OCI-LY1 (cell line): ENCODE measurements at regions not wholly inside any gene's neighbourhood (a gene's known extent, or its start where the extent isn't known, plus 50 kb on each side); places are given as distances from the start of the nearest gene placed in this dataset.

Experiments
- H2AFZ ChIP-seq: fragments of 200-600 bp; sonication (generic), shearing (Covaris generic); 2 replicates; pipeline ENCODE4 v1.6.0; 2014; ENCODE audit warnings: antibody characterized with exemption, mild to moderate bottlenecking, low read length
- H3F3A ChIP-seq: fragments of 200-600 bp; sonication (generic), shearing (Covaris generic); 2 replicates; pipeline ENCODE4 v1.6.0; 2014; ENCODE audit warnings: mild to moderate bottlenecking, antibody characterized with exemption, low read length, moderate library complexity; ENCODE audit not compliant: insufficient read depth
- H3K27ac ChIP-seq: fragments of 200-600 bp; sonication (generic); 2 replicates; pipeline ENCODE4 v1.5.1; 2014; ENCODE audit warnings: low read length, mixed run types, mild to moderate bottlenecking, low read depth; ENCODE audit not compliant: poor library complexity, severe bottlenecking
- H3K27me3 ChIP-seq: fragments of 200-600 bp; sonication (generic); 2 replicates; pipeline ENCODE4 v1.6.0; 2014; ENCODE audit warnings: antibody characterized with exemption, mild to moderate bottlenecking, low read length, moderate library complexity; ENCODE audit not compliant: insufficient read depth
- H3K36me3 ChIP-seq: fragments of 200-600 bp; sonication (generic); 2 replicates; pipeline ENCODE4 v1.6.1; 2014; ENCODE audit warnings: mild to moderate bottlenecking, antibody characterized with exemption, low read length, moderate library complexity, mixed read lengths; ENCODE audit not compliant: insufficient read depth
- H3K4me1 ChIP-seq: fragments of 200-600 bp; sonication (generic); 2 replicates; pipeline ENCODE4 v1.5.1; 2014; ENCODE audit warnings: mild to moderate bottlenecking, low read length, moderate library complexity; ENCODE audit not compliant: insufficient read depth, severe bottlenecking
- H3K4me2 ChIP-seq: fragments of 200-600 bp; sonication (generic), shearing (Covaris generic); 2 replicates; pipeline ENCODE4 v1.6.1; 2014; ENCODE audit warnings: low read length
- H3K4me3 ChIP-seq: fragments of 200-600 bp; sonication (generic); 2 replicates; pipeline ENCODE4 v1.5.1; 2014; ENCODE audit warnings: low read length, low read depth, mild to moderate bottlenecking, mixed read lengths; ENCODE audit not compliant: poor library complexity, severe bottlenecking
- H3K79me2 ChIP-seq: fragments of 200-600 bp; shearing (Covaris generic); 2 replicates; pipeline ENCODE4 v1.6.1; 2016; ENCODE audit warnings: mixed run types, low read length, mixed read lengths; ENCODE audit not compliant: insufficient read depth
- H3K9ac ChIP-seq: fragments of 200-600 bp; sonication (generic), shearing (Covaris generic); 2 replicates; pipeline ENCODE4 v1.6.1; 2014; ENCODE audit warnings: mild to moderate bottlenecking, low read length, mixed read lengths
- H3K9me2 ChIP-seq: fragments of 200-600 bp; sonication (generic), shearing (Covaris generic); 2 replicates; pipeline ENCODE4 v1.6.1; 2014; ENCODE audit warnings: low read depth, mild to moderate bottlenecking, low read length, mixed read lengths
- H3K9me3 ChIP-seq: fragments of 200-600 bp; shearing (Covaris generic); 2 replicates; pipeline ENCODE4 v1.6.1; 2014; ENCODE audit warnings: low read length, mixed read lengths
- H4K20me1 ChIP-seq: fragments of 200-600 bp; sonication (generic), shearing (Covaris generic); 2 replicates; pipeline ENCODE4 v1.6.0; 2016; ENCODE audit warnings: mild to moderate bottlenecking, low read length; ENCODE audit not compliant: insufficient read depth
- CTCF ChIP-seq: fragments of 200-600 bp; sonication (generic), shearing (Covaris generic); IDR thresholded peaks from 2 replicates; pipeline ENCODE4 v1.5.1; 2017; ENCODE audit warnings: mild to moderate bottlenecking, antibody characterized with exemption, low read length, moderate library complexity, mixed read lengths
- EZH2 ChIP-seq: fragments of 200-600 bp; sonication (generic), shearing (Covaris generic); IDR thresholded peaks from 2 replicates; pipeline ENCODE4 v1.8.0; 2017; ENCODE audit warnings: borderline replicate concordance, mixed run types, mild to moderate bottlenecking, antibody characterized with exemption, low read length, moderate library complexity, mixed read lengths

- no peaks in the 10 kb centered on the region for H4K20me1 ChIP-seq
- no peaks in the 10 kb centered on the region for H3K4me1 ChIP-seq
- H3K9me2 ChIP-seq = no peaks in the 10 kb centered on the region
- H2AFZ ChIP-seq = no peak overlapping the region
- H3K9ac ChIP-seq = no peak overlapping the region
- no peak overlapping the region for H3K27ac ChIP-seq
- H3F3A ChIP-seq = no peaks in the 10 kb centered on the region
- no peaks in the 10 kb centered on the region for H3K27me3 ChIP-seq
- no peak overlapping the region for H3K4me2 ChIP-seq
- no peaks in the 10 kb centered on the region for H3K9me3 ChIP-seq
- no peak for TF ChIP-seq EZH2
- no peak for TF ChIP-seq CTCF
- H3K4me3 ChIP-seq = no peak overlapping the region
- no peaks in the 10 kb centered on the region for H3K36me3 ChIP-seq
- no peaks in the 10 kb centered on the region for H3K79me2 ChIP-seq
Measured at GRCh38 chr20:48380661-48381060, 447.1 kb downstream of the PREX1 start.

DNA sequence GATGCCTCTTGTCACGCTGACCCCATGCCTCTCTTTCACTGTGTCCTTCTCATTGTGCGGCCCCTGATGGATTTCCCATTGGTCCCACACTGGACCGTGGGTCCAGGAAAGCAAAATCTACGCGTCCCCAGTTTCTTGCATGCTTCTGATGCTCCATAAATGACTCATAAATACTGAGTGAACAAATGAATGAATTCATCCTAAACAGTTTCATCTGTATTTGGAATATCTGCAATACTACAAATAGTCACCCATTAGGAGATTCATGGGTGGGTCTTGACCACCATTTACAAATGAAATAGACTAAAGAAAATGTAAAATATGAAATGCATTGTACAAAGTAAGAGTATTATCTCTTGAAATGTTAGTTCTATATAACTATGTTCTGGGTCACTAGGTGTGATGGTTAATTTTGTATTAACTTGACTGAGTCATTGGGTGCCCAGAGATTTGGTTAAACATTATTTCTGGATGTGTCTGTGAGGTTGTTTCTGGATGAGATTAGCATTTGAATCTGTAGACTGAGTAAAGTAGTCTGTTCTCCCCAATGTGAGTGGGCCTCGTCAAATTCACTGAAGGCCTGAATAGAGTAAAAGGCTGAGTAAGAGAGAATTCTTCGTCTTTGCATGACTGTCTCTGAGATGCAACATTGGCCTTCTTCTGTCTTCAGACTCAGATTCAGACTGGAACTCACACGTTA, 448.7 kb downstream of the PREX1 start:
- Histone ChIP-seq H3K9ac (no peak overlapping the region), H3K9me2 (no peaks in the 10 kb centered on the region), H4K20me1 (no peaks in the 10 kb centered on the region), H3K79me2 (no peaks in the 10 kb centered on the region), H3K27ac (no peak overlapping the region), H3K36me3 (no peaks in the 10 kb centered on the region), H3F3A (no peaks in the 10 kb centered on the region), H3K27me3 (no peaks in the 10 kb centered on the region), H3K4me2 (no peak overlapping the region), H3K4me3 (no peak overlapping the region), H3K4me1 (no peaks in the 10 kb centered on the region), H2AFZ (no peak overlapping the region), H3K9me3 (no peaks in the 10 kb centered on the region)
- TF ChIP-seq CTCF (no peak), EZH2 (no peak)

- Histone ChIP-seq H3K36me3 (no peaks in the 10 kb centered on the region), H3K27me3 (no peaks in the 10 kb centered on the region), H3K27ac (no peak overlapping the region)
Measured at GRCh38 chr20:48377940-48378339, 449.9 kb downstream of the PREX1 start.

More at GRCh38 chr20:48377940-48378339, 449.9 kb downstream of the PREX1 start:
- no peak overlapping the region for H3K9ac ChIP-seq
- H3K4me1 ChIP-seq = no peaks in the 10 kb centered on the region
- no peaks in the 10 kb centered on the region for H3K9me2 ChIP-seq
- no peaks in the 10 kb centered on the region for H3F3A ChIP-seq
- H3K9me3 ChIP-seq = no peaks in the 10 kb centered on the region
- H3K4me2 ChIP-seq = no peak overlapping the region
- no peak overlapping the region for H3K4me3 ChIP-seq
- TF ChIP-seq CTCF = no peak
- no peak for TF ChIP-seq EZH2
- H2AFZ ChIP-seq = no peak overlapping the region
- no peaks in the 10 kb centered on the region for H3K79me2 ChIP-seq
- H4K20me1 ChIP-seq = no peaks in the 10 kb centered on the region
